Parathyroid adenoma (tissue), 2 donors: ENCODE measurements at regions not wholly inside any gene's neighbourhood (a gene's known extent, or its start where the extent isn't known, plus 50 kb on each side); places are given as distances from the start of the nearest gene placed in this dataset.

Source experiments
- H2AFZ ChIP-seq: fragments of 300-600 bp; sonication (generic); one replicate; pipeline ENCODE4 v1.7.0; 2017; ENCODE audit warnings: antibody characterized with exemption, mild to moderate bottlenecking
- H3K27ac ChIP-seq: fragments of 300-600 bp; sonication (generic); one replicate; pipeline ENCODE4 v1.7.0; 2017
- H3K27me3 ChIP-seq: fragments of 300-600 bp; sonication (generic); one replicate; pipeline ENCODE4 v1.7.0; 2017; ENCODE audit warnings: low read length; ENCODE audit not compliant: control insufficient read depth, insufficient read depth
- H3K36me3 ChIP-seq: fragments of 300-600 bp; sonication (generic); one replicate; pipeline ENCODE4 v1.7.0; 2017; ENCODE audit warnings: low read length; ENCODE audit not compliant: control insufficient read depth, insufficient read depth
- H3K4me1 ChIP-seq: fragments of 300-600 bp; sonication (generic); one replicate; pipeline ENCODE4 v1.7.0; 2017; ENCODE audit warnings: control low read depth
- H3K4me2 ChIP-seq: fragments of 300-600 bp; sonication (generic); one replicate; pipeline ENCODE4 v1.7.0; 2017; ENCODE audit warnings: low read length
- H3K4me3 ChIP-seq: fragments of 300-600 bp; sonication (generic); one replicate; pipeline ENCODE4 v1.7.0; 2017; ENCODE audit warnings: low read depth, low read length
- H3K79me2 ChIP-seq: fragments of 300-600 bp; sonication (generic); one replicate; pipeline ENCODE4 v1.7.0; 2017; ENCODE audit warnings: control low read depth
- H3K9ac ChIP-seq: fragments of 300-600 bp; sonication (generic); one replicate; pipeline ENCODE4 v1.7.0; 2017; ENCODE audit warnings: mild to moderate bottlenecking
- H3K9me3 ChIP-seq: fragments of 300-600 bp; sonication (generic); one replicate; pipeline ENCODE4 v1.7.0; 2017; ENCODE audit warnings: low read length; ENCODE audit not compliant: control insufficient read depth
- CTCF ChIP-seq: fragments of 300-600 bp; sonication (generic); IDR thresholded peaks from one replicate; pipeline ENCODE4 v1.7.0; 2017; ENCODE audit warnings: antibody characterized with exemption, mild to moderate bottlenecking
- donor health status: primary hyperparathyroidism.

GRCh38 chr22:49134076-49134475 lies 693.6 kb downstream of the BRD1 start:
- no peaks in the 10 kb centered on the region for H3K27me3 ChIP-seq
- H3K9me3 ChIP-seq = no peaks in the 10 kb centered on the region
- H3K79me2 ChIP-seq = no peaks in the 10 kb centered on the region

GRCh38 chr22:49133541-49133940 lies 694.1 kb downstream of the BRD1 start:
- no peaks in the 10 kb centered on the region for H3K79me2 ChIP-seq
- no peak for TF ChIP-seq CTCF
- no peak overlapping the region for H3K4me2 ChIP-seq
- H3K4me1 ChIP-seq = no peaks in the 10 kb centered on the region
- no peaks in the 10 kb centered on the region for H3K27me3 ChIP-seq
- no peak overlapping the region for H3K9ac ChIP-seq
- no peaks in the 10 kb centered on the region for H3K36me3 ChIP-seq
- no peak overlapping the region for H3K4me3 ChIP-seq
- no peak overlapping the region for H3K27ac ChIP-seq
- no peaks in the 10 kb centered on the region for H3K9me3 ChIP-seq
- no peak overlapping the region for H2AFZ ChIP-seq

More at GRCh38 chr22:49134076-49134475, 693.6 kb downstream of the BRD1 start:
- H3K9ac ChIP-seq = no peak overlapping the region
- H2AFZ ChIP-seq = no peak overlapping the region
- H3K27ac ChIP-seq = no peak overlapping the region
- no peak for TF ChIP-seq CTCF
- no peak overlapping the region for H3K4me2 ChIP-seq
- no peaks in the 10 kb centered on the region for H3K36me3 ChIP-seq
- H3K4me1 ChIP-seq = no peaks in the 10 kb centered on the region
- no peak overlapping the region for H3K4me3 ChIP-seq

- no peak for TF ChIP-seq CTCF
- Histone ChIP-seq H3K9ac (no peak overlapping the region), H3K79me2 (no peaks in the 10 kb centered on the region), H3K27me3 (no peaks in the 10 kb centered on the region), H3K9me3 (no peaks in the 10 kb centered on the region), H3K4me3 (no peak overlapping the region), H3K36me3 (no peaks in the 10 kb centered on the region), H3K4me1 (no peaks in the 10 kb centered on the region), H3K27ac (no peak overlapping the region), H3K4me2 (no peak overlapping the region), H2AFZ (no peak overlapping the region)
These were observed 695.7 kb downstream of the BRD1 start for GRCh38 chr22:49132009-49132408.

- Histone ChIP-seq H3K79me2 (no peaks in the 10 kb centered on the region), H3K9me3 (no peaks in the 10 kb centered on the region), H2AFZ (no peak overlapping the region), H3K9ac (no peak overlapping the region), H3K4me1 (no peaks in the 10 kb centered on the region), H3K27ac (no peak overlapping the region), H3K27me3 (no peaks in the 10 kb centered on the region), H3K4me3 (no peak overlapping the region), H3K4me2 (no peak overlapping the region), H3K36me3 (no peaks in the 10 kb centered on the region)
- TF ChIP-seq CTCF = no peak
These were observed 697.9 kb downstream of the BRD1 start for GRCh38 chr22:49129736-49130135.

- Histone ChIP-seq H3K4me3 (no peak overlapping the region), H3K4me1 (no peaks in the 10 kb centered on the region), H3K9me3 (no peaks in the 10 kb centered on the region), H3K27me3 (no peaks in the 10 kb centered on the region), H3K27ac (no peak overlapping the region), H3K79me2 (no peaks in the 10 kb centered on the region), H3K4me2 (no peak overlapping the region), H3K9ac (no peak overlapping the region), H3K36me3 (no peaks in the 10 kb centered on the region), H2AFZ (no peak overlapping the region)
- TF ChIP-seq CTCF = no peak
These were observed 698.8 kb downstream of the BRD1 start for GRCh38 chr22:49128874-49129273.
